GM23338 (cell line): ENCODE measurements at regions not wholly inside any gene's neighbourhood (a gene's known extent, or its start where the extent isn't known, plus 50 kb on each side); places are given as distances from the start of the nearest gene placed in this dataset.

ENCODE experiments used
- EZH2phosphoT487 ChIP-seq: fragments of 200-600 bp; sonication (generic); IDR thresholded peaks from one replicate; pipeline ENCODE4 v1.8.1; 2018; ENCODE audit warnings: antibody characterized with exemption; ENCODE audit not compliant: unreplicated experiment
- JUNB ChIP-seq: IDR thresholded peaks from one replicate; pipeline ENCODE4 v1.6.1; 2016; ENCODE audit warnings: antibody characterized with exemption; ENCODE audit not compliant: unreplicated experiment
- NANOG ChIP-seq: IDR thresholded peaks from 2 replicates; pipeline ENCODE4 v1.6.1; 2016; ENCODE audit warnings: antibody characterized with exemption, borderline replicate concordance
- STAT1 ChIP-seq: IDR thresholded peaks from one replicate; pipeline ENCODE4 v1.6.1; 2016; ENCODE audit warnings: antibody characterized with exemption; ENCODE audit not compliant: unreplicated experiment
- ZNF114 ChIP-seq: fragments of 250-450 bp; sonication (Bioruptor Pico); IDR thresholded peaks from 2 replicates; pipeline ENCODE4 v1.5.0; 2020; ENCODE audit warnings: mild to moderate bottlenecking, moderate library complexity
- ZNF331 ChIP-seq: fragments of 250-450 bp; sonication (Bioruptor Pico); IDR thresholded peaks from 2 replicates; pipeline ENCODE4 v1.5.0; 2020; ENCODE audit warnings: low read depth, mild to moderate bottlenecking, moderate library complexity
- TF ChIP-seq, protein P1 (sequence below): fragments of 250-450 bp; sonication (Bioruptor Pico); IDR thresholded peaks from 2 replicates; pipeline ENCODE4 v1.5.0; 2020; ENCODE audit warnings: mild to moderate bottlenecking, moderate library complexity
- TF ChIP-seq, protein P2 (sequence below), 2 experiments: fragments of 200-600 bp in 1 of 2; sonication (generic) in 1 of 2; conservative IDR thresholded peaks; 2 replicates each; pipeline versions ENCODE4 v1.5.1 to v1.6.1; 2016 to 2017; ENCODE audit warnings: antibody characterized with exemption in 2 of 2, low read depth in 2 of 2, mild to moderate bottlenecking in 2 of 2, moderate library complexity in 1 of 2
- TF ChIP-seq, protein P3 (sequence below): IDR thresholded peaks from 2 replicates; pipeline ENCODE4 v1.6.1; 2016; ENCODE audit warnings: antibody characterized with exemption

DNA sequence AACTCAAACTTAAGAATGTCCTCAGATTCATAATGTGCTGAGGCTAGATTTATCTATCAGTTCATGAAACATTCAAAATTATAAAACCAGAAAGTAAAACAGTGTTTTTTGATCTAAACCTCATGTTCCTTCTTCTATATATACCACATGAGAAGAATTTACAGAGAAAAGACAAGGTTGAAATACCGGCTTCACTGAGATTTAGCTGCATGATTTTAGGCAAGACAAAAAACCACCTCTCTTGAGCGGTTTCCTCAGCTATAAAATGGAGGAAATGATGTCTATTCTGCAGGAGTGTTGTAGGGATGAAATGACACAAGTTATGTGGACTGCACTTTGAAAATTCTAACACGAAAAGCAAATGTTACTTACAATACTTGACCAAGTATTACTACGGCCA lies 80.6 kb upstream of the FOXB1 start (continued):
- TF ChIP-seq, protein P1, sequence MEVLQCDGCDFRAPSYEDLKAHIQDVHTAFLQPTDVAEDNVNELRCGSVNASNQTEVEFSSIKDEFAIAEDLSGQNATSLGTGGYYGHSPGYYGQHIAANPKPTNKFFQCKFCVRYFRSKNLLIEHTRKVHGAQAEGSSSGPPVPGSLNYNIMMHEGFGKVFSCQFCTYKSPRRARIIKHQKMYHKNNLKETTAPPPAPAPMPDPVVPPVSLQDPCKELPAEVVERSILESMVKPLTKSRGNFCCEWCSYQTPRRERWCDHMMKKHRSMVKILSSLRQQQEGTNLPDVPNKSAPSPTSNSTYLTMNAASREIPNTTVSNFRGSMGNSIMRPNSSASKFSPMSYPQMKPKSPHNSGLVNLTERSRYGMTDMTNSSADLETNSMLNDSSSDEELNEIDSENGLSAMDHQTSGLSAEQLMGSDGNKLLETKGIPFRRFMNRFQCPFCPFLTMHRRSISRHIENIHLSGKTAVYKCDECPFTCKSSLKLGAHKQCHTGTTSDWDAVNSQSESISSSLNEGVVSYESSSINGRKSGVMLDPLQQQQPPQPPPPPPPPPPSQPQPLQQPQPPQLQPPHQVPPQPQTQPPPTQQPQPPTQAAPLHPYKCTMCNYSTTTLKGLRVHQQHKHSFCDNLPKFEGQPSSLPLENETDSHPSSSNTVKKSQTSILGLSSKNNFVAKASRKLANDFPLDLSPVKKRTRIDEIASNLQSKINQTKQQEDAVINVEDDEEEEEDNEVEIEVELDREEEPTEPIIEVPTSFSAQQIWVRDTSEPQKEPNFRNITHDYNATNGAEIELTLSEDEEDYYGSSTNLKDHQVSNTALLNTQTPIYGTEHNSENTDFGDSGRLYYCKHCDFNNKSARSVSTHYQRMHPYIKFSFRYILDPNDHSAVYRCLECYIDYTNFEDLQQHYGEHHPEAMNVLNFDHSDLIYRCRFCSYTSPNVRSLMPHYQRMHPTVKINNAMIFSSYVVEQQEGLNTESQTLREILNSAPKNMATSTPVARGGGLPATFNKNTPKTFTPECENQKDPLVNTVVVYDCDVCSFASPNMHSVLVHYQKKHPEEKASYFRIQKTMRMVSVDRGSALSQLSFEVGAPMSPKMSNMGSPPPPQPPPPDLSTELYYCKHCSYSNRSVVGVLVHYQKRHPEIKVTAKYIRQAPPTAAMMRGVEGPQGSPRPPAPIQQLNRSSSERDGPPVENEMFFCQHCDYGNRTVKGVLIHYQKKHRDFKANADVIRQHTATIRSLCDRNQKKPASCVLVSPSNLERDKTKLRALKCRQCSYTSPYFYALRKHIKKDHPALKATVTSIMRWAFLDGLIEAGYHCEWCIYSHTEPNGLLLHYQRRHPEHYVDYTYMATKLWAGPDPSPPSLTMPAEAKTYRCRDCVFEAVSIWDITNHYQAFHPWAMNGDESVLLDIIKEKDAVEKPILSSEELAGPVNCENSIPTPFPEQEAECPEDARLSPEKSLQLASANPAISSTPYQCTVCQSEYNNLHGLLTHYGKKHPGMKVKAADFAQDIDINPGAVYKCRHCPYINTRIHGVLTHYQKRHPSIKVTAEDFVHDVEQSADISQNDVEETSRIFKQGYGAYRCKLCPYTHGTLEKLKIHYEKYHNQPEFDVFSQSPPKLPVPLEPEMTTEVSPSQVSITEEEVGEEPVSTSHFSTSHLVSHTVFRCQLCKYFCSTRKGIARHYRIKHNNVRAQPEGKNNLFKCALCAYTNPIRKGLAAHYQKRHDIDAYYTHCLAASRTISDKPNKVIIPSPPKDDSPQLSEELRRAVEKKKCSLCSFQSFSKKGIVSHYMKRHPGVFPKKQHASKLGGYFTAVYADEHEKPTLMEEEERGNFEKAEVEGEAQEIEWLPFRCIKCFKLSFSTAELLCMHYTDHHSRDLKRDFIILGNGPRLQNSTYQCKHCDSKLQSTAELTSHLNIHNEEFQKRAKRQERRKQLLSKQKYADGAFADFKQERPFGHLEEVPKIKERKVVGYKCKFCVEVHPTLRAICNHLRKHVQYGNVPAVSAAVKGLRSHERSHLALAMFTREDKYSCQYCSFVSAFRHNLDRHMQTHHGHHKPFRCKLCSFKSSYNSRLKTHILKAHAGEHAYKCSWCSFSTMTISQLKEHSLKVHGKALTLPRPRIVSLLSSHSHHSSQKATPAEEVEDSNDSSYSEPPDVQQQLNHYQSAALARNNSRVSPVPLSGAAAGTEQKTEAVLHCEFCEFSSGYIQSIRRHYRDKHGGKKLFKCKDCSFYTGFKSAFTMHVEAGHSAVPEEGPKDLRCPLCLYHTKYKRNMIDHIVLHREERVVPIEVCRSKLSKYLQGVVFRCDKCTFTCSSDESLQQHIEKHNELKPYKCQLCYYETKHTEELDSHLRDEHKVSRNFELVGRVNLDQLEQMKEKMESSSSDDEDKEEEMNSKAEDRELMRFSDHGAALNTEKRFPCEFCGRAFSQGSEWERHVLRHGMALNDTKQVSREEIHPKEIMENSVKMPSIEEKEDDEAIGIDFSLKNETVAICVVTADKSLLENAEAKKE = no peak
- TF ChIP-seq, protein P2, sequence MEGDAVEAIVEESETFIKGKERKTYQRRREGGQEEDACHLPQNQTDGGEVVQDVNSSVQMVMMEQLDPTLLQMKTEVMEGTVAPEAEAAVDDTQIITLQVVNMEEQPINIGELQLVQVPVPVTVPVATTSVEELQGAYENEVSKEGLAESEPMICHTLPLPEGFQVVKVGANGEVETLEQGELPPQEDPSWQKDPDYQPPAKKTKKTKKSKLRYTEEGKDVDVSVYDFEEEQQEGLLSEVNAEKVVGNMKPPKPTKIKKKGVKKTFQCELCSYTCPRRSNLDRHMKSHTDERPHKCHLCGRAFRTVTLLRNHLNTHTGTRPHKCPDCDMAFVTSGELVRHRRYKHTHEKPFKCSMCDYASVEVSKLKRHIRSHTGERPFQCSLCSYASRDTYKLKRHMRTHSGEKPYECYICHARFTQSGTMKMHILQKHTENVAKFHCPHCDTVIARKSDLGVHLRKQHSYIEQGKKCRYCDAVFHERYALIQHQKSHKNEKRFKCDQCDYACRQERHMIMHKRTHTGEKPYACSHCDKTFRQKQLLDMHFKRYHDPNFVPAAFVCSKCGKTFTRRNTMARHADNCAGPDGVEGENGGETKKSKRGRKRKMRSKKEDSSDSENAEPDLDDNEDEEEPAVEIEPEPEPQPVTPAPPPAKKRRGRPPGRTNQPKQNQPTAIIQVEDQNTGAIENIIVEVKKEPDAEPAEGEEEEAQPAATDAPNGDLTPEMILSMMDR (conservative IDR thresholded peaks at IDR 0.05; ENCODE audit: low read depth in 2 of 2) = no peak
- TF ChIP-seq, protein P3, sequence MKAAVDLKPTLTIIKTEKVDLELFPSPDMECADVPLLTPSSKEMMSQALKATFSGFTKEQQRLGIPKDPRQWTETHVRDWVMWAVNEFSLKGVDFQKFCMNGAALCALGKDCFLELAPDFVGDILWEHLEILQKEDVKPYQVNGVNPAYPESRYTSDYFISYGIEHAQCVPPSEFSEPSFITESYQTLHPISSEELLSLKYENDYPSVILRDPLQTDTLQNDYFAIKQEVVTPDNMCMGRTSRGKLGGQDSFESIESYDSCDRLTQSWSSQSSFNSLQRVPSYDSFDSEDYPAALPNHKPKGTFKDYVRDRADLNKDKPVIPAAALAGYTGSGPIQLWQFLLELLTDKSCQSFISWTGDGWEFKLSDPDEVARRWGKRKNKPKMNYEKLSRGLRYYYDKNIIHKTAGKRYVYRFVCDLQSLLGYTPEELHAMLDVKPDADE = no peak
- no peak for TF ChIP-seq JUNB
- TF ChIP-seq STAT1 = no peak
- TF ChIP-seq EZH2phosphoT487 = no peak
- TF ChIP-seq NANOG = no peak
- TF ChIP-seq ZNF331 (CRISPR knock-in tag) = no peak
- TF ChIP-seq ZNF114 = no peak
